Liver (tissue), 8 donors: ENCODE measurements at regions not wholly inside any gene's neighbourhood (a gene's known extent, or its start where the extent isn't known, plus 50 kb on each side); places are given as distances from the start of the nearest gene placed in this dataset.

Experiments used
- DNase-seq: peaks from one replicate; pipeline ENCODE4 v3.0.0-alpha.2; 2017; ENCODE audit warnings: low spot score
- H3K27ac ChIP-seq, 2 donors: one replicate each; pipeline ENCODE4 v1.7.0; 2013; ENCODE audit warnings: inconsistent platforms in 2 of 2, low read length in 2 of 2, control low read depth in 1 of 2, low read depth in 1 of 2, mild to moderate bottlenecking in 1 of 2
- H3K27me3 ChIP-seq, 4 donors: one replicate each; pipeline versions ENCODE4 v1.6.1 to v1.7.0; 2013; ENCODE audit warnings: low read length in 3 of 4, inconsistent platforms in 1 of 4, mild to moderate bottlenecking in 1 of 4, moderate library complexity in 1 of 4; ENCODE audit not compliant: control insufficient read depth in 4 of 4, insufficient read depth in 4 of 4
- H3K36me3 ChIP-seq, 4 donors: one replicate each; pipeline versions ENCODE4 v1.6.1 to v1.7.0; 2013; ENCODE audit warnings: low read length in 3 of 4, mild to moderate bottlenecking in 3 of 4, low read depth in 1 of 4, moderate library complexity in 1 of 4; ENCODE audit not compliant: control insufficient read depth in 4 of 4, insufficient read depth in 3 of 4
- H3K4me1 ChIP-seq, 4 donors: one replicate each; pipeline versions ENCODE4 v1.6.1 to v1.7.0; 2013; ENCODE audit warnings: low read length in 3 of 4, mild to moderate bottlenecking in 3 of 4, moderate library complexity in 1 of 4; ENCODE audit not compliant: control insufficient read depth in 4 of 4, insufficient read depth in 4 of 4
- H3K4me3 ChIP-seq, 3 donors: one replicate each; pipeline versions ENCODE4 v1.6.1 to v1.7.0; 2013; ENCODE audit warnings: low read length in 3 of 3, control low read depth in 1 of 3, low read depth in 1 of 3, mild to moderate bottlenecking in 1 of 3
- H3K9ac ChIP-seq, 2 donors: one replicate each; pipeline ENCODE4 v1.7.0; 2013; ENCODE audit warnings: low read length in 2 of 2, mild to moderate bottlenecking in 2 of 2, moderate library complexity in 2 of 2, control low read depth in 1 of 2, low read depth in 1 of 2
- H3K9me3 ChIP-seq, 4 donors: one replicate each; pipeline versions ENCODE4 v1.6.1 to v1.7.0; 2013; ENCODE audit warnings: low read length in 3 of 4; ENCODE audit not compliant: control insufficient read depth in 4 of 4
- CTCF ChIP-seq: fragments of 150-350 bp; IDR thresholded peaks from 2 replicates; pipeline ENCODE4 v1.5.1; 2017; ENCODE audit warnings: improper control_type of control experiment, low read depth, low read length; ENCODE audit not compliant: missing input control
- EGR1 ChIP-seq, 2 donors: IDR thresholded peaks; 2 replicates each; pipeline ENCODE4 v1.6.1; 2016 to 2018; ENCODE audit warnings: antibody characterized with exemption in 2 of 2, low read depth in 2 of 2
- FOXA1 ChIP-seq: IDR thresholded peaks from 2 replicates; pipeline ENCODE4 v1.6.1; 2016; ENCODE audit warnings: antibody characterized with exemption
- FOXA2 ChIP-seq: IDR thresholded peaks from 2 replicates; pipeline ENCODE4 v1.6.1; 2016; ENCODE audit warnings: antibody characterized with exemption
- GABPA ChIP-seq, 2 donors: IDR thresholded peaks in 1 of 2; conservative IDR thresholded peaks in 1 of 2; 2 replicates each; pipeline ENCODE4 v1.6.1; 2016; ENCODE audit warnings: antibody characterized with exemption in 2 of 2, mild to moderate bottlenecking in 1 of 2, moderate library complexity in 1 of 2
- HNF4A ChIP-seq, 2 donors: conservative IDR thresholded peaks; 2 replicates each; pipeline ENCODE4 v1.6.1; 2016; ENCODE audit warnings: antibody characterized with exemption in 2 of 2, mild to moderate bottlenecking in 2 of 2
- HNF4G ChIP-seq: IDR thresholded peaks from 2 replicates; pipeline ENCODE4 v1.6.1; 2016; ENCODE audit warnings: antibody characterized with exemption
- JUND ChIP-seq, 2 donors: IDR thresholded peaks; 2 replicates each; pipeline ENCODE4 v1.6.1; 2016; ENCODE audit warnings: antibody characterized with exemption in 2 of 2
- NR2F2 ChIP-seq: IDR thresholded peaks from 2 replicates; pipeline ENCODE4 v1.6.1; 2016; ENCODE audit warnings: antibody characterized with exemption
- RAD21 ChIP-seq, 2 donors: IDR thresholded peaks; 2 replicates each; pipeline ENCODE4 v1.6.1; 2016; ENCODE audit warnings: antibody characterized with exemption in 2 of 2, mild to moderate bottlenecking in 2 of 2
- RXRA ChIP-seq, 2 donors: IDR thresholded peaks; 2 replicates each; pipeline ENCODE4 v1.6.1; 2017 to 2018; ENCODE audit warnings: antibody characterized with exemption in 2 of 2, mild to moderate bottlenecking in 1 of 2
- TAF1 ChIP-seq: conservative IDR thresholded peaks from 2 replicates; pipeline ENCODE4 v1.6.1; 2016; ENCODE audit warnings: antibody characterized with exemption, mild to moderate bottlenecking
- YY1 ChIP-seq: IDR thresholded peaks from 2 replicates; pipeline ENCODE4 v1.6.1; 2016; ENCODE audit warnings: antibody characterized with exemption, mild to moderate bottlenecking
- WGBS: extraction: QIAGEN DNeasy Blood & Tissue Kit; methylation state at CpG from one replicate; pipeline ENCODE4 v1.1.7; 2013; 5-methylcytosine and 5-hydroxymethylcytosine counted together
- TF ChIP-seq, protein P1 (sequence below): IDR thresholded peaks from 2 replicates; pipeline ENCODE4 v1.6.1; 2016; ENCODE audit warnings: antibody characterized with exemption
- TF ChIP-seq, protein P2 (sequence below): IDR thresholded peaks from 2 replicates; pipeline ENCODE4 v1.6.1; 2016; ENCODE audit warnings: antibody characterized with exemption
- TF ChIP-seq, protein P3 (sequence below): IDR thresholded peaks from 2 replicates; pipeline ENCODE4 v1.6.1; 2016; ENCODE audit warnings: antibody characterized with exemption
- TF ChIP-seq, protein P4 (sequence below): IDR thresholded peaks from 2 replicates; pipeline ENCODE4 v1.6.1; 2016; ENCODE audit warnings: antibody characterized with exemption, mild to moderate bottlenecking
- donor health status: healthy.
- donor health status: healthy.
- donor health status: healthy.
- donor health status: healthy.
- donor health status: healthy.

GRCh38 chr13:73334445-73334844, 275.6 kb downstream of the KLF5 start:
- no peak overlapping the region for H3K4me3 ChIP-seq
- H3K27ac ChIP-seq, result no peak overlapping the region
- H3K27me3 ChIP-seq, result no peaks in the 10 kb centered on the region
- TF ChIP-seq EGR1 (IDR thresholded peaks at IDR 0.05; ENCODE audit: low read depth in 2 of 2) (no peak), CTCF (no peak)
- TF ChIP-seq, protein P1, sequence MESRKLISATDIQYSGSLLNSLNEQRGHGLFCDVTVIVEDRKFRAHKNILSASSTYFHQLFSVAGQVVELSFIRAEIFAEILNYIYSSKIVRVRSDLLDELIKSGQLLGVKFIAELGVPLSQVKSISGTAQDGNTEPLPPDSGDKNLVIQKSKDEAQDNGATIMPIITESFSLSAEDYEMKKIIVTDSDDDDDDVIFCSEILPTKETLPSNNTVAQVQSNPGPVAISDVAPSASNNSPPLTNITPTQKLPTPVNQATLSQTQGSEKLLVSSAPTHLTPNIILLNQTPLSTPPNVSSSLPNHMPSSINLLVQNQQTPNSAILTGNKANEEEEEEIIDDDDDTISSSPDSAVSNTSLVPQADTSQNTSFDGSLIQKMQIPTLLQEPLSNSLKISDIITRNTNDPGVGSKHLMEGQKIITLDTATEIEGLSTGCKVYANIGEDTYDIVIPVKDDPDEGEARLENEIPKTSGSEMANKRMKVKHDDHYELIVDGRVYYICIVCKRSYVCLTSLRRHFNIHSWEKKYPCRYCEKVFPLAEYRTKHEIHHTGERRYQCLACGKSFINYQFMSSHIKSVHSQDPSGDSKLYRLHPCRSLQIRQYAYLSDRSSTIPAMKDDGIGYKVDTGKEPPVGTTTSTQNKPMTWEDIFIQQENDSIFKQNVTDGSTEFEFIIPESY, result no peak
- H3K9me3 ChIP-seq, result no peaks in the 10 kb centered on the region
- no peaks in the 10 kb centered on the region for H3K36me3 ChIP-seq
- DNase-seq, result no peak
- no peak overlapping the region for H3K9ac ChIP-seq
- WGBS, result 95% methylated on average over 4 of the region's 4 CpGs
- peaks cover 0 to 6% (median 0%) of the 10 kb centered on the region in 4 donors for H3K4me1 ChIP-seq

GRCh38 chr13:73331556-73331955, 272.8 kb downstream of the KLF5 start:
- no peaks in the 10 kb centered on the region for H3K36me3 ChIP-seq
- H3K9ac ChIP-seq, result no peak overlapping the region
- H3K9me3 ChIP-seq, result no peaks in the 10 kb centered on the region
- 91% methylated on average over 1 of the region's 1 CpG for WGBS
- DNase-seq, result no peak
- no peak for TF ChIP-seq RXRA (IDR thresholded peaks at IDR 0.05)
- TF ChIP-seq, protein P1, result no peak
- no peak for TF ChIP-seq RAD21 (IDR thresholded peaks at IDR 0.05)
- TF ChIP-seq HNF4G, result no peak
- no peak for TF ChIP-seq JUND (IDR thresholded peaks at IDR 0.05)
- TF ChIP-seq CTCF, result no peak
- no peak for TF ChIP-seq EGR1 (IDR thresholded peaks at IDR 0.05; ENCODE audit: low read depth in 2 of 2)
- TF ChIP-seq TAF1, result no peak
- TF ChIP-seq, protein P2, sequence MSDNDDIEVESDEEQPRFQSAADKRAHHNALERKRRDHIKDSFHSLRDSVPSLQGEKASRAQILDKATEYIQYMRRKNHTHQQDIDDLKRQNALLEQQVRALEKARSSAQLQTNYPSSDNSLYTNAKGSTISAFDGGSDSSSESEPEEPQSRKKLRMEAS, result no peak
- TF ChIP-seq HNF4A (conservative IDR thresholded peaks at IDR 0.05), result no peak
- TF ChIP-seq, protein P3, sequence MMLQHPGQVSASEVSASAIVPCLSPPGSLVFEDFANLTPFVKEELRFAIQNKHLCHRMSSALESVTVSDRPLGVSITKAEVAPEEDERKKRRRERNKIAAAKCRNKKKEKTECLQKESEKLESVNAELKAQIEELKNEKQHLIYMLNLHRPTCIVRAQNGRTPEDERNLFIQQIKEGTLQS, result no peak
- TF ChIP-seq, protein P4, sequence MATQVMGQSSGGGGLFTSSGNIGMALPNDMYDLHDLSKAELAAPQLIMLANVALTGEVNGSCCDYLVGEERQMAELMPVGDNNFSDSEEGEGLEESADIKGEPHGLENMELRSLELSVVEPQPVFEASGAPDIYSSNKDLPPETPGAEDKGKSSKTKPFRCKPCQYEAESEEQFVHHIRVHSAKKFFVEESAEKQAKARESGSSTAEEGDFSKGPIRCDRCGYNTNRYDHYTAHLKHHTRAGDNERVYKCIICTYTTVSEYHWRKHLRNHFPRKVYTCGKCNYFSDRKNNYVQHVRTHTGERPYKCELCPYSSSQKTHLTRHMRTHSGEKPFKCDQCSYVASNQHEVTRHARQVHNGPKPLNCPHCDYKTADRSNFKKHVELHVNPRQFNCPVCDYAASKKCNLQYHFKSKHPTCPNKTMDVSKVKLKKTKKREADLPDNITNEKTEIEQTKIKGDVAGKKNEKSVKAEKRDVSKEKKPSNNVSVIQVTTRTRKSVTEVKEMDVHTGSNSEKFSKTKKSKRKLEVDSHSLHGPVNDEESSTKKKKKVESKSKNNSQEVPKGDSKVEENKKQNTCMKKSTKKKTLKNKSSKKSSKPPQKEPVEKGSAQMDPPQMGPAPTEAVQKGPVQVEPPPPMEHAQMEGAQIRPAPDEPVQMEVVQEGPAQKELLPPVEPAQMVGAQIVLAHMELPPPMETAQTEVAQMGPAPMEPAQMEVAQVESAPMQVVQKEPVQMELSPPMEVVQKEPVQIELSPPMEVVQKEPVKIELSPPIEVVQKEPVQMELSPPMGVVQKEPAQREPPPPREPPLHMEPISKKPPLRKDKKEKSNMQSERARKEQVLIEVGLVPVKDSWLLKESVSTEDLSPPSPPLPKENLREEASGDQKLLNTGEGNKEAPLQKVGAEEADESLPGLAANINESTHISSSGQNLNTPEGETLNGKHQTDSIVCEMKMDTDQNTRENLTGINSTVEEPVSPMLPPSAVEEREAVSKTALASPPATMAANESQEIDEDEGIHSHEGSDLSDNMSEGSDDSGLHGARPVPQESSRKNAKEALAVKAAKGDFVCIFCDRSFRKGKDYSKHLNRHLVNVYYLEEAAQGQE, result no peak
- no peak for TF ChIP-seq FOXA1
- no peak for TF ChIP-seq NR2F2
- no peak for TF ChIP-seq FOXA2
- no peak for TF ChIP-seq YY1
- TF ChIP-seq GABPA (IDR thresholded peaks at IDR 0.05 in 1 of 2, conservative IDR thresholded peaks at IDR 0.05 in 1 of 2), result no peak
- no peak overlapping the region for H3K27ac ChIP-seq
- no peaks in the 10 kb centered on the region for H3K27me3 ChIP-seq
- H3K4me1 ChIP-seq, result peaks cover 0 to 12% (median 11%) of the 10 kb centered on the region in 4 donors
- H3K4me3 ChIP-seq, result no peak overlapping the region
